PC-9 (cell line): ENCODE measurements at regions not wholly inside any gene's neighbourhood (a gene's known extent, or its start where the extent isn't known, plus 50 kb on each side); places are given as distances from the start of the nearest gene placed in this dataset.

Source experiments
- CTCF ChIP-seq: fragments of 200-600 bp; sonication (generic); conservative IDR thresholded peaks from 2 replicates; pipeline ENCODE4 v1.6.1; 2017; ENCODE audit warnings: mixed run types, antibody characterized with exemption, mild to moderate bottlenecking, moderate library complexity
- EZH2 ChIP-seq: fragments of 200-600 bp; sonication (generic); IDR thresholded peaks from 2 replicates; pipeline ENCODE4 v1.8.0; 2017; ENCODE audit warnings: antibody characterized with exemption, low read depth

GRCh38 chr9:81844131-81844567 lies 84.1 kb upstream of the SPATA31D4 start:
- TF ChIP-seq CTCF (no peak), EZH2 (no peak)
